ENCODE measurements at regions not wholly inside any gene's neighbourhood (a gene's known extent, or its start where the extent isn't known, plus 50 kb on each side); places are given as distances from the start of the nearest gene placed in this dataset.

- Histone ChIP-seq H3K36me3 (no peaks in the 10 kb centered on the region), H3K9me3 (ENCODE audit: severe bottlenecking) (no peaks in the 10 kb centered on the region), H3K27ac (no peak overlapping the region), H3K4me3 (ENCODE audit: low read depth, low read length) (no peak overlapping the region), H3K27me3 (ENCODE audit: insufficient read depth, low read depth, severe bottlenecking) (peaks cover 18% of the 10 kb centered on the region)
- TF ChIP-seq, protein P1, sequence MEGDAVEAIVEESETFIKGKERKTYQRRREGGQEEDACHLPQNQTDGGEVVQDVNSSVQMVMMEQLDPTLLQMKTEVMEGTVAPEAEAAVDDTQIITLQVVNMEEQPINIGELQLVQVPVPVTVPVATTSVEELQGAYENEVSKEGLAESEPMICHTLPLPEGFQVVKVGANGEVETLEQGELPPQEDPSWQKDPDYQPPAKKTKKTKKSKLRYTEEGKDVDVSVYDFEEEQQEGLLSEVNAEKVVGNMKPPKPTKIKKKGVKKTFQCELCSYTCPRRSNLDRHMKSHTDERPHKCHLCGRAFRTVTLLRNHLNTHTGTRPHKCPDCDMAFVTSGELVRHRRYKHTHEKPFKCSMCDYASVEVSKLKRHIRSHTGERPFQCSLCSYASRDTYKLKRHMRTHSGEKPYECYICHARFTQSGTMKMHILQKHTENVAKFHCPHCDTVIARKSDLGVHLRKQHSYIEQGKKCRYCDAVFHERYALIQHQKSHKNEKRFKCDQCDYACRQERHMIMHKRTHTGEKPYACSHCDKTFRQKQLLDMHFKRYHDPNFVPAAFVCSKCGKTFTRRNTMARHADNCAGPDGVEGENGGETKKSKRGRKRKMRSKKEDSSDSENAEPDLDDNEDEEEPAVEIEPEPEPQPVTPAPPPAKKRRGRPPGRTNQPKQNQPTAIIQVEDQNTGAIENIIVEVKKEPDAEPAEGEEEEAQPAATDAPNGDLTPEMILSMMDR (IDR thresholded peaks at IDR 0.05; ENCODE audit: low read depth, low read length) = no peak
- DNase-seq = no peak
These were observed 89.4 kb upstream of the SOX2 start for GRCh38 chr3:181622365-181622764.

GRCh38 chr3:181619897-181620296, 91.8 kb upstream of the SOX2 start:
- DNase-seq = no peak
- Histone ChIP-seq H3K27ac (no peak overlapping the region), H3K4me3 (ENCODE audit: low read depth, low read length) (no peak overlapping the region), H3K36me3 (no peaks in the 10 kb centered on the region), H3K9me3 (ENCODE audit: severe bottlenecking) (no peaks in the 10 kb centered on the region), H3K27me3 (ENCODE audit: insufficient read depth, low read depth, severe bottlenecking) (peaks cover 27% of the 10 kb centered on the region)
- TF ChIP-seq, protein P1 (IDR thresholded peaks at IDR 0.05; ENCODE audit: low read depth, low read length) = no peak

GRCh38 chr3:181618260-181618659, 93.5 kb upstream of the SOX2 start:
- Histone ChIP-seq H3K9me3 (ENCODE audit: severe bottlenecking) (no peaks in the 10 kb centered on the region), H3K27me3 (ENCODE audit: insufficient read depth, low read depth, severe bottlenecking) (peaks cover 19% of the 10 kb centered on the region), H3K27ac (no peak overlapping the region), H3K4me3 (ENCODE audit: low read depth, low read length) (no peak overlapping the region), H3K36me3 (no peaks in the 10 kb centered on the region)
- DNase-seq = no peak
- TF ChIP-seq, protein P1 (IDR thresholded peaks at IDR 0.05; ENCODE audit: low read depth, low read length) = no peak

DNA sequence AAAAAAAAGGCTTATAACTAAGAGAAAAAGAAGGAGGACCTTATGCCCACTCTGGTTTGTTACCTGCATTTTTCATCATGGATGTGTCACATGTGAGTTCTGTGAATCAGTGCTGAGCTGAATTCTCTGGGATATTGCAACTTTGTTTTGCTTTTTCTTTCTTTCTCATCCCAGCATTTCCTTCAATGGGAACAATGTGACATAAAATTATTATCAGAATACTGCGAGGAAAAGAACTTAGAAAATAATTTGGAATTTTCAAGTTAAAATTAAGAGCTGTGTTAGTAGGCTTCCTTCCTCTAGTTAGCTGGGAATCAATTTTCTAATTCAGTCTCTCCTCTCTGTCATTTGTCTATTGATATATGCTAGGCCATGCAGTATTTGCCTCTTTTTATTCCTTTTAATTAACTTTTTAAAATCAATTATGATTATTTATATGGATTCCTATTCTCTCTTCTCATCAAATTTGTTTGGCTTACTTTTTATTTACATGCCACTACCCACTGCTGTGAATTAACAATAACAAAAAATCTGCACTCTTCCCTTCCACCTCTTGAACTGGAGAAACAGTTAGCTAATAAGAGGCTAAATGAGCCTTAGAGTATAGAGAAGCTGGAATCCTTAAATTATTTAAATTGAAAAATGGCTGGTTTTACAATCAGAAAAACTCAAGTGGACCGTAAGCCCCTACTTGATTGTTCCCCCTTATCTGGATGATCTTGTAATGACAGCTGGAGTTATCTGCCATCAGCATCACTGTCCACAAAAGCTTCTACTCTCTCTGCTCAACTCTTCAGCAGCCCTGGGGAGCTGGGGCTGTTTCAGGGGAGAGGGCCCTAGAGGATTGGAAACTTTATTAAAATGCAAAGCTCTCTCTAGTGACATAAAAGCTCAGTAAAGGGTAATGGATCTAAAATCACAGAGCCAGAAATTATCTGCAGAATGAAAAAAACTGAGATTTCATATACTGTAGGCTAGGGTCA, 95.3 kb upstream of the SOX2 start:
- no peaks in the 10 kb centered on the region for H3K36me3 ChIP-seq
- DNase-seq = no peak
- TF ChIP-seq, protein P1 (IDR thresholded peaks at IDR 0.05; ENCODE audit: low read depth, low read length) = no peak

GRCh38 chr3:181615666-181616065, 96.1 kb upstream of the SOX2 start:
- DNase-seq = no peak
- TF ChIP-seq, protein P1 (IDR thresholded peaks at IDR 0.05; ENCODE audit: low read depth, low read length) = no peak
- no peak overlapping the region for H3K27ac ChIP-seq
- no peak overlapping the region for H3K4me3 ChIP-seq (ENCODE audit: low read depth, low read length)
- no peaks in the 10 kb centered on the region for H3K9me3 ChIP-seq (ENCODE audit: severe bottlenecking)
- H3K27me3 ChIP-seq (ENCODE audit: insufficient read depth, low read depth, severe bottlenecking) = peaks cover 14% of the 10 kb centered on the region
- no peaks in the 10 kb centered on the region for H3K36me3 ChIP-seq

More for the DNA sequence above, 95.3 kb upstream of the SOX2 start:
- no peak overlapping the region for H3K27ac ChIP-seq
- H3K27me3 ChIP-seq (ENCODE audit: insufficient read depth, low read depth, severe bottlenecking) = peaks cover 14% of the 10 kb centered on the region
- no peak overlapping the region for H3K4me3 ChIP-seq (ENCODE audit: low read depth, low read length)
- no peaks in the 10 kb centered on the region for H3K9me3 ChIP-seq (ENCODE audit: severe bottlenecking)
